ENCODE measurements at regions not wholly inside any gene's neighbourhood (a gene's known extent, or its start where the extent isn't known, plus 50 kb on each side); places are given as distances from the start of the nearest gene placed in this dataset.

GRCh38 chr16:18041864-18042834 is 294.4 kb downstream of the NPIPA8 start:
- TF ChIP-seq CTCF (IDR thresholded peaks at IDR 0.05): no peak
- no peak for DNase-seq (ENCODE audit: low spot score)
- Mint-ChIP-seq H3K4me1 (ENCODE audit: low read depth) (no peaks in the 10 kb centered on the region), H3K9me3 (ENCODE audit: low read depth) (peaks cover 9% of the 10 kb centered on the region), H3K4me3 (ENCODE audit: unreplicated experiment) (no peak overlapping the region), H3K27me3 (ENCODE audit: low read depth) (peaks cover 1% of the 10 kb centered on the region), H3K36me3 (ENCODE audit: low read depth) (no peaks in the 10 kb centered on the region), H3K27ac (ENCODE audit: unreplicated experiment) (no peak overlapping the region)

- no peak overlapping the region for H3K27ac Mint-ChIP-seq (ENCODE audit: unreplicated experiment)
- H3K36me3 Mint-ChIP-seq (ENCODE audit: low read depth): no peaks in the 10 kb centered on the region
- TF ChIP-seq CTCF (IDR thresholded peaks at IDR 0.05): no peak
- H3K4me1 Mint-ChIP-seq (ENCODE audit: low read depth): no peaks in the 10 kb centered on the region
- H3K27me3 Mint-ChIP-seq (ENCODE audit: low read depth): peaks cover 1% of the 10 kb centered on the region
- DNase-seq (ENCODE audit: low spot score): no peak
- peaks cover 12% of the 10 kb centered on the region for H3K9me3 Mint-ChIP-seq (ENCODE audit: low read depth)
- H3K4me3 Mint-ChIP-seq (ENCODE audit: unreplicated experiment): no peak overlapping the region
Measured at GRCh38 chr16:18039931-18040330, 296.6 kb downstream of the NPIPA8 start.

GRCh38 chr16:18037051-18037450 is 299.5 kb downstream of the NPIPA8 start:
- no peak for DNase-seq (ENCODE audit: low spot score)
- no peak for TF ChIP-seq CTCF (IDR thresholded peaks at IDR 0.05)
- no peaks in the 10 kb centered on the region for H3K4me1 Mint-ChIP-seq (ENCODE audit: low read depth)
- H3K4me3 Mint-ChIP-seq (ENCODE audit: unreplicated experiment): no peak overlapping the region
- H3K36me3 Mint-ChIP-seq (ENCODE audit: low read depth): no peaks in the 10 kb centered on the region
- H3K27me3 Mint-ChIP-seq (ENCODE audit: low read depth): no peaks in the 10 kb centered on the region
- H3K27ac Mint-ChIP-seq (ENCODE audit: unreplicated experiment): no peak overlapping the region
- peaks cover 18% of the 10 kb centered on the region for H3K9me3 Mint-ChIP-seq (ENCODE audit: low read depth)

- Mint-ChIP-seq H3K4me3 (ENCODE audit: unreplicated experiment) (no peak overlapping the region), H3K4me1 (ENCODE audit: low read depth) (no peaks in the 10 kb centered on the region), H3K27me3 (ENCODE audit: low read depth) (no peaks in the 10 kb centered on the region), H3K27ac (ENCODE audit: unreplicated experiment) (no peak overlapping the region), H3K36me3 (ENCODE audit: low read depth) (no peaks in the 10 kb centered on the region), H3K9me3 (ENCODE audit: low read depth) (peaks cover 13% of the 10 kb centered on the region)
- DNase-seq (ENCODE audit: low spot score): no peak
- no peak for TF ChIP-seq CTCF (IDR thresholded peaks at IDR 0.05)
Measured at GRCh38 chr16:18024611-18025010, 311.9 kb downstream of the NPIPA8 start.

GRCh38 chr16:18018376-18018775 is 318.2 kb downstream of the NPIPA8 start:
- Mint-ChIP-seq H3K4me1 (ENCODE audit: low read depth) (no peaks in the 10 kb centered on the region), H3K27me3 (ENCODE audit: low read depth) (no peaks in the 10 kb centered on the region)

More at GRCh38 chr16:18018376-18018775, 318.2 kb downstream of the NPIPA8 start:
- H3K27ac Mint-ChIP-seq (ENCODE audit: unreplicated experiment): no peak overlapping the region
- no peak overlapping the region for H3K4me3 Mint-ChIP-seq (ENCODE audit: unreplicated experiment)
- no peak for DNase-seq (ENCODE audit: low spot score)
- no peaks in the 10 kb centered on the region for H3K36me3 Mint-ChIP-seq (ENCODE audit: low read depth)
- no peak for TF ChIP-seq CTCF (IDR thresholded peaks at IDR 0.05)
- peaks cover under 1% of the 10 kb centered on the region for H3K9me3 Mint-ChIP-seq (ENCODE audit: low read depth)
